Immature natural killer cell (primary cell): ENCODE measurements at regions not wholly inside any gene's neighbourhood (a gene's known extent, or its start where the extent isn't known, plus 50 kb on each side); places are given as distances from the start of the nearest gene placed in this dataset.

Source experiments
- DNase-seq, 3 donors: peaks; one replicate each; pipeline ENCODE4 v3.0.0; 2022; ENCODE audit warnings: mixed read lengths in 1 of 3
- H3K27ac Mint-ChIP-seq, 6 donors: one replicate each; pipeline ENCODE4 v1.8.0; 2020; ENCODE audit warnings: mixed read lengths in 6 of 6, mild to moderate bottlenecking in 5 of 6, inconsistent platforms in 4 of 6, moderate library complexity in 3 of 6
- H3K27me3 Mint-ChIP-seq, 3 donors: one replicate each; pipeline ENCODE4 v1.8.0; 2020 to 2021; ENCODE audit warnings: low read depth in 3 of 3, mild to moderate bottlenecking in 3 of 3, mixed read lengths in 3 of 3, moderate library complexity in 3 of 3, inconsistent platforms in 1 of 3
- H3K36me3 Mint-ChIP-seq, 3 donors: one replicate each; pipeline ENCODE4 v1.8.0; 2020; ENCODE audit warnings: mixed read lengths in 3 of 3, inconsistent platforms in 2 of 3, mild to moderate bottlenecking in 2 of 3
- H3K4me1 Mint-ChIP-seq, 2 donors: one replicate each; pipeline ENCODE4 v1.8.0; 2020; ENCODE audit warnings: inconsistent platforms in 2 of 2, mild to moderate bottlenecking in 2 of 2, mixed read lengths in 2 of 2, moderate library complexity in 1 of 2
- H3K4me3 Mint-ChIP-seq, 5 donors: one replicate each; pipeline ENCODE4 v1.8.0; 2020; ENCODE audit warnings: mild to moderate bottlenecking in 5 of 5, mixed read lengths in 5 of 5, inconsistent platforms in 3 of 5, moderate library complexity in 3 of 5
- H3K9me3 Mint-ChIP-seq, 6 donors: one replicate each; pipeline ENCODE4 v1.8.0; 2020; ENCODE audit warnings: mild to moderate bottlenecking in 6 of 6, mixed read lengths in 6 of 6, inconsistent platforms in 4 of 6, moderate library complexity in 3 of 6

DNA sequence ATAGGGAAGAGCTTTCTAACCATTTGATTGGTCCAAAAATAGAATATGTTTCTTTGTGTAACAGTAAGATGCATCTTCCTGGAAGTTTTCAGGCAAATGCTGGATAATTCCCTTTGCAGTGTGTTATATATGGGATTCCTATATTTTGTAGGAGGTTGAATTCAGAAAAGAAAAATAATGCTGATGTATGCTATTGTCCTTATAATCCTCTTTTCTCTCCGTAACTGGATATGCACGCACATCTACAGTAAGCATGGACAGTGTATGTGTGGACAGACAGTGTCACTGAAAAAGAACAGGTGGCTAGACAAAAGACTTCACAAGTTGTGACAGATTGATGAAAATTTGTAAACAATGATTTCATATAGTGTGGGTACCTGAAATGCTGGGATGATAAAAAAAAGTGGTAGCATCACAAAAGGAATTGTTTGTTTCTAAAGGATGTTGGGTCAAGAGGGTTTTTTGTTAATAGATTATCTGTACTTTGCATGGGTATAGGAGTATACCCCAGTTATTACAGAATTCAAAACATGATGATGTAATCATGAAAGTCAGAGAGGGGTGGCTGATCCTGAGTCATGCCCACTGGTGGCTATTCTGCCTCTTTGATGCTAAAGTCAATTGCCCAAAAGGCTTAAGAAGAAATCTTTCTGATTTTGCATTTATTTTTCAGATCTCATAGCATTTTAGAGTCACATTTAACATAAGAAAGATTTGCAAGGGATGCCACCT lies 160.7 kb upstream of the TMTC1 start:
- peaks cover 0 to 13% (median 4%) of the 10 kb centered on the region in 6 donors for H3K9me3 Mint-ChIP-seq
- no peaks in the 10 kb centered on the region for H3K36me3 Mint-ChIP-seq

GRCh38 chr12:29943683-29944082 lies 159.9 kb upstream of the TMTC1 start:
- peaks cover 0 to 2% (median 0%) of the 10 kb centered on the region in 3 donors for H3K27me3 Mint-ChIP-seq

More for the DNA sequence above, 160.7 kb upstream of the TMTC1 start:
- H3K4me3 Mint-ChIP-seq: no peak overlapping the region
- H3K4me1 Mint-ChIP-seq: no peaks in the 10 kb centered on the region
- no peak overlapping the region for H3K27ac Mint-ChIP-seq
- H3K27me3 Mint-ChIP-seq: peaks cover 0 to 2% (median 0%) of the 10 kb centered on the region in 3 donors
- no peak for DNase-seq

DNA sequence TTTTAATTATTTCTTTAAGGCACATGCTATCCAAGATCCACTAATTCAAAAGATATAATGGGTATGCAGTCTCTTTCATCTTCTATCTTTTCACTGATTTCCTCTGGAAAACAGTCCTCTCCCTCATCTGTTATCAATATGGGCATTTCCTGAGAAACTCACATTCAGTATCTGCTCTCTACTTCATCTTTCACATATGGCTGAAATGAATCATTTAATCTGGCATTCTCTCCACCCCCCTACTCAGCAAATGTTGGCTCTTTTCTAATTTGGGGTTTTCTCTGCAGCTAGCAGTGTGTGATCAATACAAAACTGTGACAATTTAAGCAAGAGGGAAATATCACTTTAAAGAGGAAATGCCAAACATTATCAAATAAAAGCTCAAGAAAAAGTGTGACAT lies 157.1 kb upstream of the TMTC1 start:
- Mint-ChIP-seq H3K9me3 (peaks cover 0 to 8% (median 6%) of the 10 kb centered on the region in 6 donors), H3K27ac (no peak overlapping the region), H3K4me3 (no peak overlapping the region), H3K36me3 (no peaks in the 10 kb centered on the region), H3K4me1 (no peaks in the 10 kb centered on the region), H3K27me3 (no peaks in the 10 kb centered on the region)
- DNase-seq: no peak

More at GRCh38 chr12:29943683-29944082, 159.9 kb upstream of the TMTC1 start:
- Mint-ChIP-seq H3K9me3 (peaks cover 0 to 12% (median 4%) of the 10 kb centered on the region in 6 donors), H3K4me3 (no peak overlapping the region), H3K27ac (no peak overlapping the region), H3K36me3 (no peaks in the 10 kb centered on the region), H3K4me1 (no peaks in the 10 kb centered on the region)
- no peak for DNase-seq

DNA sequence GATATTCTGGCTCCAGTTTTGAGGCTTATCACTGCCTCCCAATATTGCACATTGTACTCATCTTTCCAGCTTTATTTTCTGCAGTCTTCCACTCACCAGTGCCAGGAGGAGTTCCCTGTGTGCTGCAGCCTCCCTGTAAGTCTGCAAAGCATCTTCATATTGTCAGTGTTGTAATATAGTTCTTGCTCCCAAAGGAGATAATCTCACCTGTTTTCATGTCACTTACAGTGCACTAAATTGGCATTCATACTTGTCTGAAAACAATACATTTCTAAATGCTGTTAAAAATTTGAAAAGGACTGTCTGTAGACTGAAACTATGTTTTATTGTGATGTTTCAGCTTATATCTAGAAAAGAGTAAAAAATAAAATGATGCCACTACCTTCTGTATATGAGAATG lies 146.8 kb upstream of the TMTC1 start:
- Mint-ChIP-seq H3K4me3 (no peak overlapping the region), H3K36me3 (no peaks in the 10 kb centered on the region), H3K9me3 (peaks cover 0 to 5% (median 2%) of the 10 kb centered on the region in 6 donors), H3K27me3 (peaks cover 0 to 2% (median 1%) of the 10 kb centered on the region in 3 donors), H3K4me1 (no peaks in the 10 kb centered on the region), H3K27ac (no peak overlapping the region)
- DNase-seq: no peak

- Mint-ChIP-seq H3K36me3 (no peaks in the 10 kb centered on the region), H3K9me3 (peaks cover 0 to 5% (median 1%) of the 10 kb centered on the region in 6 donors), H3K27me3 (peaks cover 0 to 2% (median 1%) of the 10 kb centered on the region in 3 donors), H3K4me3 (no peak overlapping the region), H3K27ac (no peak overlapping the region), H3K4me1 (no peaks in the 10 kb centered on the region)
- DNase-seq: no peak
Measured at GRCh38 chr12:29929295-29929694, 145.6 kb upstream of the TMTC1 start.

- DNase-seq: no peak
- Mint-ChIP-seq H3K9me3 (peaks cover 0 to 11% (median 2%) of the 10 kb centered on the region in 6 donors), H3K27ac (no peak overlapping the region), H3K4me3 (no peak overlapping the region), H3K4me1 (no peaks in the 10 kb centered on the region), H3K36me3 (no peaks in the 10 kb centered on the region), H3K27me3 (no peaks in the 10 kb centered on the region)
Measured at GRCh38 chr12:29921307-29921706, 137.6 kb upstream of the TMTC1 start.

GRCh38 chr12:29908157-29908556 lies 124.4 kb upstream of the TMTC1 start:
- Mint-ChIP-seq H3K4me3 (no peak overlapping the region), H3K27ac (no peak overlapping the region), H3K36me3 (no peaks in the 10 kb centered on the region), H3K27me3 (peaks cover 0 to 3% (median 2%) of the 10 kb centered on the region in 3 donors), H3K4me1 (no peaks in the 10 kb centered on the region), H3K9me3 (peaks cover 0 to 18% (median 11%) of the 10 kb centered on the region in 6 donors)
- DNase-seq: no peak

GRCh38 chr12:29907461-29907860 lies 123.7 kb upstream of the TMTC1 start:
- H3K9me3 Mint-ChIP-seq: peaks cover 0 to 18% (median 10%) of the 10 kb centered on the region in 6 donors
- H3K4me3 Mint-ChIP-seq: no peak overlapping the region
- no peaks in the 10 kb centered on the region for H3K36me3 Mint-ChIP-seq
- H3K4me1 Mint-ChIP-seq: no peaks in the 10 kb centered on the region
- no peak overlapping the region for H3K27ac Mint-ChIP-seq
- DNase-seq: no peak
- peaks cover 0 to 2% (median 2%) of the 10 kb centered on the region in 3 donors for H3K27me3 Mint-ChIP-seq

DNA sequence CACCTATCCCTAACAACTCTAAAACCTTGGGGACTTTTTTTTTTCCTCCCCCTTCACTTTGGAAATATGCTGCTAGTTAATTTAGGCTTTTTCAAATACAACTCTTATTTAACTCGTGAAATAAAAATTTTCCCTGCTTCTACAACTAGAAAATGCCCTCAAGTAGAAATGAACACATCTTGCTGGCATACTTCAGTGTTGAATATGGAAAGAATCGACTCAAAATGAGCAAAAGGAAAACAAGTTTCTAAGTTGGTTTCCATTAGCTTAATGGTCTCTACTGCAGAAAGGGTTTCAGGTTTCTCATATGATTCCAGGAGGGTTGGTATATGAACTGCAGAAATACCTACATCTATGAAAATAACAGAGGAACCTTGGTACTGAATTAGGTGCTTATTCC lies 118.3 kb upstream of the TMTC1 start:
- Mint-ChIP-seq H3K27ac (no peak overlapping the region), H3K36me3 (no peaks in the 10 kb centered on the region), H3K4me1 (no peaks in the 10 kb centered on the region), H3K27me3 (peaks cover 0 to 2% (median 0%) of the 10 kb centered on the region in 3 donors), H3K9me3 (peaks cover 0 to 9% (median 0%) of the 10 kb centered on the region in 6 donors), H3K4me3 (no peak overlapping the region)
- no peak for DNase-seq

DNA sequence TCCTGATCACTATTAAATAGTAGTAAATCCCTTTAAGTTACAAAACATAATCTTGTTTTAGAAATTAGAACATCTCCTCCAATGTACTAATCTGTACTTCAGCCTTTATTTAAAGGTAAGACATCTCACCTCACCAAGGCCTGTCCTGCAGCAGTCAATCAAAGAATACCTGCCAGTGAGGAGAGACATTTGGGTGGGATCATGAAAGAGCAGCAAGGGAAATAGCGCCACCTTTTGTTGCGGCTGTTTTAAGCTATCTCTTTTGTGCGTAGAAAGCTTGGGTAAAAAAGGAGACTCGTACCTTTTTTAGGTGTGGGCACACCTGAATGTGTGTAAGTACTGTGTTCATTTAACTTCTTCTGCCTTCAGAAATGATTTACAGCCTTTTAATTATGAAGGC lies 117.8 kb upstream of the TMTC1 start:
- Mint-ChIP-seq H3K4me1 (no peaks in the 10 kb centered on the region), H3K9me3 (peaks cover 0 to 9% (median 0%) of the 10 kb centered on the region in 6 donors), H3K4me3 (no peak overlapping the region), H3K27me3 (peaks cover 0 to 3% (median 2%) of the 10 kb centered on the region in 3 donors), H3K27ac (no peak overlapping the region), H3K36me3 (no peaks in the 10 kb centered on the region)
- DNase-seq: no peak

- Mint-ChIP-seq H3K4me3 (no peak overlapping the region), H3K9me3 (peaks cover 0 to 9% (median under 1%) of the 10 kb centered on the region in 6 donors), H3K36me3 (no peaks in the 10 kb centered on the region), H3K27ac (no peak overlapping the region), H3K4me1 (no peaks in the 10 kb centered on the region), H3K27me3 (peaks cover 0 to 4% (median 0%) of the 10 kb centered on the region in 3 donors)
- no peak for DNase-seq
Measured at GRCh38 chr12:29899212-29899931, 115.6 kb upstream of the TMTC1 start.

- Mint-ChIP-seq H3K36me3 (no peaks in the 10 kb centered on the region), H3K4me1 (no peaks in the 10 kb centered on the region)
- no peak for DNase-seq
Measured at GRCh38 chr12:29895966-29896365, 112.2 kb upstream of the TMTC1 start.

GRCh38 chr12:29893002-29893401 lies 109.3 kb upstream of the TMTC1 start:
- no peak overlapping the region for H3K27ac Mint-ChIP-seq
- H3K36me3 Mint-ChIP-seq: no peaks in the 10 kb centered on the region
- no peak overlapping the region for H3K4me3 Mint-ChIP-seq
- peaks cover 0 to 8% (median under 1%) of the 10 kb centered on the region in 6 donors for H3K9me3 Mint-ChIP-seq
- no peak for DNase-seq
- peaks cover 0 to 4% (median 0%) of the 10 kb centered on the region in 3 donors for H3K27me3 Mint-ChIP-seq
- no peaks in the 10 kb centered on the region for H3K4me1 Mint-ChIP-seq

More at GRCh38 chr12:29895966-29896365, 112.2 kb upstream of the TMTC1 start:
- Mint-ChIP-seq H3K27ac (no peak overlapping the region), H3K27me3 (peaks cover 0 to 4% (median 0%) of the 10 kb centered on the region in 3 donors), H3K4me3 (no peak overlapping the region), H3K9me3 (peaks cover 0 to 9% (median under 1%) of the 10 kb centered on the region in 6 donors)

DNA sequence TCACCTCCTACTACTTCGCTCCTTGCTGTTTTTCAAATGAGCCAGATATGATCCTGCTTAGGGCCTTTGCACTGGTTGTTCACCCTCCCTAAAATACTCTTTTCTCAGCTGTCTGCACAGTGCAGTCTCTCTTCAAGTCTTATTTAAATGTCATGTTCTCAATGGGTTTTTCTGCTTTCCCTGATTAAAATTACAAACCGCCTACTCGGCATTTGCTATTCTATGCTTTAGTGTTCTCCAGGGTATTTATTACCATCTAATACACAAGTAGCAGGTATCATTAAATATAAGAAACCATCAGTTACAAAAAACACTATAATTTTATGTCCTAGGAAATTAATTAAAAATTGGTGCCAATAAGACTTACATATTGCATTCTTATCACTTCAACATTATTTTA lies 108.0 kb upstream of the TMTC1 start:
- Mint-ChIP-seq H3K27ac (no peak overlapping the region), H3K4me1 (no peaks in the 10 kb centered on the region), H3K9me3 (peaks cover 0 to 9% (median 2%) of the 10 kb centered on the region in 6 donors), H3K36me3 (no peaks in the 10 kb centered on the region), H3K27me3 (peaks cover 0 to 3% (median 0%) of the 10 kb centered on the region in 3 donors), H3K4me3 (no peak overlapping the region)
- DNase-seq: no peak
